ENCODE measurements at regions not wholly inside any gene's neighbourhood (a gene's known extent, or its start where the extent isn't known, plus 50 kb on each side); places are given as distances from the start of the nearest gene placed in this dataset.
"Not testable (repeated sequence)": the region's sequence is repeated elsewhere in the genome, so short reads cannot be mapped to it uniquely, and the experiment has no call there.

GRCh38 chr5:19229179-19229835 is 758.7 kb downstream of the CDH18 start:
- Histone ChIP-seq H3K27me3 (no peaks in the 10 kb centered on the region), H3K4me1 (no peaks in the 10 kb centered on the region), H3K36me3 (no peaks in the 10 kb centered on the region), H3K9me3 (no peaks in the 10 kb centered on the region), H3K4me3 (no peak overlapping the region), H3K27ac (no peak overlapping the region)
- intact Hi-C loops (cut with DNase I; ENCODE audit: low total_unique reads): no loop called here
- DNase-seq (ENCODE audit: low spot score in 2 of 2): no peak
- TF ChIP-seq POLR2AphosphoS5 (IDR thresholded peaks at IDR 0.05) (no peak), CTCF (IDR thresholded peaks at IDR 0.05) (no peak), POLR2A (IDR thresholded peaks at IDR 0.05) (no peak)

GRCh38 chr5:19233573-19233972 is 754.4 kb downstream of the CDH18 start:
- TF ChIP-seq CTCF (IDR thresholded peaks at IDR 0.05): no peak
- no peak for TF ChIP-seq POLR2A (IDR thresholded peaks at IDR 0.05)
- TF ChIP-seq POLR2AphosphoS5 (IDR thresholded peaks at IDR 0.05): no peak
- Histone ChIP-seq H3K9me3 (no peaks in the 10 kb centered on the region), H3K27me3 (no peaks in the 10 kb centered on the region), H3K4me3 (no peak overlapping the region), H3K4me1 (no peaks in the 10 kb centered on the region), H3K27ac (no peak overlapping the region), H3K36me3 (no peaks in the 10 kb centered on the region)
- no peak for DNase-seq (ENCODE audit: low spot score in 2 of 2)
- intact Hi-C loops (cut with DNase I; ENCODE audit: low total_unique reads): no loop called here

- H3K27ac ChIP-seq: no peak overlapping the region
- no peaks in the 10 kb centered on the region for H3K4me1 ChIP-seq
- H3K4me3 ChIP-seq: no peak overlapping the region
- intact Hi-C loops (cut with DNase I; ENCODE audit: low total_unique reads): no loop called here
- H3K27me3 ChIP-seq: no peaks in the 10 kb centered on the region
- no peaks in the 10 kb centered on the region for H3K36me3 ChIP-seq
- no peak for DNase-seq (ENCODE audit: low spot score in 2 of 2)
- TF ChIP-seq POLR2A (IDR thresholded peaks at IDR 0.05) (no peak), POLR2AphosphoS5 (IDR thresholded peaks at IDR 0.05) (no peak), CTCF (IDR thresholded peaks at IDR 0.05) (no peak)
- no peaks in the 10 kb centered on the region for H3K9me3 ChIP-seq
Measured at GRCh38 chr5:19235101-19235584, 752.9 kb downstream of the CDH18 start.

- no peaks in the 10 kb centered on the region for H3K9me3 ChIP-seq
- no peaks in the 10 kb centered on the region for H3K27me3 ChIP-seq
- no peak overlapping the region for H3K27ac ChIP-seq
- no peak for TF ChIP-seq POLR2A (IDR thresholded peaks at IDR 0.05)
- no peak for TF ChIP-seq POLR2AphosphoS5 (IDR thresholded peaks at IDR 0.05)
- TF ChIP-seq CTCF (IDR thresholded peaks at IDR 0.05): no peak
- DNase-seq (ENCODE audit: low spot score in 2 of 2): no peak
- H3K4me1 ChIP-seq: no peaks in the 10 kb centered on the region
- H3K4me3 ChIP-seq: no peak overlapping the region
- intact Hi-C loops (cut with DNase I; ENCODE audit: low total_unique reads): no loop called here
- H3K36me3 ChIP-seq: no peaks in the 10 kb centered on the region
Measured at GRCh38 chr5:19240170-19240569, 747.8 kb downstream of the CDH18 start.

GRCh38 chr5:19241690-19242089 is 746.3 kb downstream of the CDH18 start:
- no peaks in the 10 kb centered on the region for H3K36me3 ChIP-seq
- no peak overlapping the region for H3K27ac ChIP-seq
- no peaks in the 10 kb centered on the region for H3K27me3 ChIP-seq
- no peak overlapping the region for H3K4me3 ChIP-seq
- no peaks in the 10 kb centered on the region for H3K4me1 ChIP-seq
- TF ChIP-seq CTCF (IDR thresholded peaks at IDR 0.05) (no peak), POLR2A (IDR thresholded peaks at IDR 0.05) (no peak), POLR2AphosphoS5 (IDR thresholded peaks at IDR 0.05) (no peak)
- no peak for DNase-seq (ENCODE audit: low spot score in 2 of 2)
- intact Hi-C loops (cut with DNase I; ENCODE audit: low total_unique reads): no loop called here
- no peaks in the 10 kb centered on the region for H3K9me3 ChIP-seq

GRCh38 chr5:19246191-19246590 is 741.8 kb downstream of the CDH18 start:
- intact Hi-C loops (cut with DNase I; ENCODE audit: low total_unique reads): loop anchor here (5.0 kb wide), 1 partner anchor 141 kb away; no protein-coding TSS in a partner anchor
- H3K4me3 ChIP-seq; DNase-seq (ENCODE audit: low spot score in 2 of 2); H3K4me1 ChIP-seq; H3K36me3 ChIP-seq; H3K27me3 ChIP-seq; H3K27ac ChIP-seq; H3K9me3 ChIP-seq: not testable (repeated sequence)

Measured in breast epithelium (tissue), 4 donors.